HCT116 (cell line): ENCODE measurements at regions not wholly inside any gene's neighbourhood (a gene's known extent, or its start where the extent isn't known, plus 50 kb on each side); places are given as distances from the start of the nearest gene placed in this dataset.

Source experiments
- ATAC-seq: fragments of 200-7000 bp; cut with Tn5 transposase; 2 replicates; pipeline ENCODE4 v1.9.1; 2020; ENCODE audit warnings: mild to moderate bottlenecking, moderate library complexity
- BruUV-seq: library from RNA; stranded (reverse); fragments of 400-500 nt; replicated peaks from 2 replicates; lab custom pipeline; 2021; lab: Mats Ljungman, UMichigan
- CTCF ChIA-PET: fragments of 300-600 bp; sonication (Branson Sonifier 250); formaldehyde crosslinking; loops from one replicate; lab custom pipeline; 2021; ENCODE audit warnings: antibody characterized with exemption; lab: Charles Lee
- POLR2A ChIA-PET: fragments of 300-600, 350-600 bp; sonication (Branson Sonifier 250); formaldehyde crosslinking; loops from one replicate; lab custom pipeline; 2021; ENCODE audit warnings: antibody characterized with exemption; lab: Charles Lee
- RAD21 ChIA-PET, 2 experiments: fragments of 300-600 bp; sonication (Branson Sonifier 250); formaldehyde crosslinking; loops; one replicate each; lab custom pipeline; 2023; ENCODE audit warnings: low total read pairs in 2 of 2; ENCODE audit not compliant: uncharacterized antibody in 2 of 2, unreplicated experiment in 2 of 2, low non-redundant PET in 1 of 2; lab: Charles Lee
- DNase-seq: peaks from one replicate; pipeline ENCODE4 v3.0.0-alpha.2; 2010; ENCODE audit warnings: low read depth, low spot score
- H2AFZ ChIP-seq: fragments of 200-600 bp; shearing (Covaris generic), sonication (generic); 2 replicates; pipeline ENCODE4 v1.6.1; 2017; ENCODE audit warnings: low read depth, mixed run types, mixed read lengths, antibody characterized with exemption, low read length; ENCODE audit not compliant: poor library complexity, severe bottlenecking
- H3K27ac ChIP-seq: 2 replicates; pipeline ENCODE4 v1.5.1; 2012; ENCODE audit warnings: low read depth, low read length
- H3K27me3 ChIP-seq: fragments of 200-600 bp; sonication (generic); 2 replicates; pipeline ENCODE4 v1.6.1; 2016; ENCODE audit warnings: mixed run types, low read length, mixed read lengths; ENCODE audit not compliant: insufficient read depth
- H3K36me3 ChIP-seq, 2 experiments: fragments of 200-500 bp in 1 of 2; fragments of 200-600 bp in 1 of 2; sonication (Bioruptor generic) in 1 of 2; sonication (generic) in 1 of 2; 2 replicates each; pipeline versions ENCODE4 v1.5.1 to v1.6.1; 2014 to 2016; ENCODE audit warnings: low read length in 2 of 2, inconsistent platforms in 1 of 2, mixed read lengths in 1 of 2, mixed run types in 1 of 2; ENCODE audit not compliant: insufficient read depth in 2 of 2, control insufficient read depth in 1 of 2
- H3K4me1 ChIP-seq, 2 experiments: fragments of 200-600 bp in 1 of 2; sonication (generic) in 1 of 2; 2 replicates each; pipeline versions ENCODE4 v1.5.1 to v1.6.1; 2012 to 2017; ENCODE audit warnings: low read length in 2 of 2, inconsistent platforms in 1 of 2, mild to moderate bottlenecking in 1 of 2, mixed read lengths in 1 of 2, mixed run types in 1 of 2, moderate library complexity in 1 of 2; ENCODE audit not compliant: insufficient read depth in 2 of 2, control insufficient read depth in 1 of 2
- H3K4me2 ChIP-seq: fragments of 200-600 bp; sonication (generic); 2 replicates; pipeline ENCODE4 v1.6.1; 2017; ENCODE audit warnings: mixed run types, low read length, mixed read lengths
- H3K4me3 ChIP-seq, 2 experiments: fragments of 200-600 bp in 1 of 2; sonication (generic) in 1 of 2; replicated peaks in 1 of 2; 2 replicates each; pipeline ENCODE4 v1.5.1; 2011 to 2016; ENCODE audit warnings: low read length in 2 of 2, control low read depth in 1 of 2, low read depth in 1 of 2, mild to moderate bottlenecking in 1 of 2, mixed read lengths in 1 of 2, mixed run types in 1 of 2
- H3K79me2 ChIP-seq: fragments of 200-600 bp; sonication (generic); 2 replicates; pipeline ENCODE4 v1.6.1; 2017; ENCODE audit warnings: mild to moderate bottlenecking, mixed run types, low read length, moderate library complexity, mixed read lengths; ENCODE audit not compliant: insufficient read depth
- H3K9ac ChIP-seq: fragments of 200-600 bp; sonication (generic); 2 replicates; pipeline ENCODE4 v1.6.1; 2016; ENCODE audit warnings: low read length, mixed read lengths
- H3K9me2 ChIP-seq: fragments of 200-600 bp; sonication (generic), shearing (Covaris generic); 2 replicates; pipeline ENCODE4 v1.6.1; 2017; ENCODE audit warnings: mixed run types, mild to moderate bottlenecking, moderate library complexity; ENCODE audit not compliant: insufficient read depth
- H3K9me3 ChIP-seq, 2 experiments: fragments of 200-500 bp in 1 of 2; fragments of 200-600 bp in 1 of 2; sonication (Bioruptor generic) in 1 of 2; sonication (generic) in 1 of 2; 2 replicates each; pipeline ENCODE4 v1.6.1; 2014 to 2017; ENCODE audit warnings: low read length in 2 of 2, mixed read lengths in 2 of 2, inconsistent platforms in 1 of 2, low read depth in 1 of 2, mild to moderate bottlenecking in 1 of 2, mixed run types in 1 of 2, moderate library complexity in 1 of 2; ENCODE audit not compliant: control insufficient read depth in 1 of 2, insufficient read depth in 1 of 2
- H4K20me1 ChIP-seq: fragments of 200-600 bp; sonication (generic), shearing (Covaris generic); 2 replicates; pipeline ENCODE4 v1.6.1; 2017; ENCODE audit warnings: mixed run types, mild to moderate bottlenecking, moderate library complexity; ENCODE audit not compliant: insufficient read depth
- EGR1 ChIP-seq: IDR thresholded peaks from 2 replicates; pipeline ENCODE4 v1.6.1; 2012; ENCODE audit warnings: low read depth
- ELF1 ChIP-seq: IDR thresholded peaks from 2 replicates; pipeline ENCODE4 v1.6.1; 2012; ENCODE audit warnings: low read depth, borderline replicate concordance
- EZH2 ChIP-seq: fragments of 200-600 bp; sonication (generic); IDR thresholded peaks from 2 replicates; pipeline ENCODE4 v1.6.1; 2017; ENCODE audit warnings: antibody characterized with exemption, mixed run types
- FOSL1 ChIP-seq: IDR thresholded peaks from 2 replicates; pipeline ENCODE4 v1.6.1; 2012; ENCODE audit warnings: low read depth
- POLR2AphosphoS5 ChIP-seq: IDR thresholded peaks from 2 replicates; pipeline ENCODE4 v1.6.1; 2011; ENCODE audit warnings: mild to moderate bottlenecking, low read depth, low read length, moderate library complexity
- RAD21 ChIP-seq: IDR thresholded peaks from 2 replicates; pipeline ENCODE4 v1.6.1; 2012; ENCODE audit warnings: low read depth, mild to moderate bottlenecking
- SP1 ChIP-seq: IDR thresholded peaks from 2 replicates; pipeline ENCODE4 v1.6.1; 2012; ENCODE audit warnings: low read depth
- YY1 ChIP-seq: IDR thresholded peaks from 2 replicates; pipeline ENCODE4 v1.6.1; 2011; ENCODE audit warnings: low read length, low read depth, moderate library complexity, mild to moderate bottlenecking; ENCODE audit not compliant: insufficient replicate concordance; ENCODE audit errors: extremely low read depth
- ZFX ChIP-seq: fragments of 450-650 bp; IDR thresholded peaks from 2 replicates; pipeline ENCODE4 v1.6.1; 2017
- ZNF274 ChIP-seq: fragments of 200-500 bp; sonication (Bioruptor generic); IDR thresholded peaks from 2 replicates; pipeline ENCODE4 v1.6.1; 2014; ENCODE audit warnings: mild to moderate bottlenecking, low read depth, low read length, inconsistent platforms
- intact Hi-C: fragments of 100-400 bp; cut with micrococcal nuclease; formaldehyde crosslinking; loops from 2 replicates; pipeline ENCODE4 v1.10.0; 2022
- TF ChIP-seq, protein P1 (sequence below): IDR thresholded peaks from 2 replicates; pipeline ENCODE4 v1.6.1; 2012; ENCODE audit warnings: low read depth
- TF ChIP-seq, protein P2 (sequence below): IDR thresholded peaks from 2 replicates; pipeline ENCODE4 v1.6.1; 2011; ENCODE audit warnings: mild to moderate bottlenecking, low read length, moderate library complexity; ENCODE audit not compliant: insufficient replicate concordance; ENCODE audit errors: extremely low read depth
- TF ChIP-seq, protein P3 (sequence below): IDR thresholded peaks from 2 replicates; pipeline ENCODE4 v1.6.1; 2012
- TF ChIP-seq, protein P4 (sequence below), 3 experiments: fragments of 200-600 bp in 1 of 3; sonication (generic) in 1 of 3; IDR thresholded peaks in 2 of 3; conservative IDR thresholded peaks in 1 of 3; 2 replicates each; pipeline ENCODE4 v1.5.1; 2012 to 2017; ENCODE audit warnings: low read depth in 2 of 3, low read length in 2 of 3, antibody characterized with exemption in 1 of 3, borderline replicate concordance in 1 of 3, control low read depth in 1 of 3, mild to moderate bottlenecking in 1 of 3, mixed read lengths in 1 of 3, mixed run types in 1 of 3, moderate library complexity in 1 of 3; ENCODE audit not compliant: insufficient read depth in 1 of 3

DNA sequence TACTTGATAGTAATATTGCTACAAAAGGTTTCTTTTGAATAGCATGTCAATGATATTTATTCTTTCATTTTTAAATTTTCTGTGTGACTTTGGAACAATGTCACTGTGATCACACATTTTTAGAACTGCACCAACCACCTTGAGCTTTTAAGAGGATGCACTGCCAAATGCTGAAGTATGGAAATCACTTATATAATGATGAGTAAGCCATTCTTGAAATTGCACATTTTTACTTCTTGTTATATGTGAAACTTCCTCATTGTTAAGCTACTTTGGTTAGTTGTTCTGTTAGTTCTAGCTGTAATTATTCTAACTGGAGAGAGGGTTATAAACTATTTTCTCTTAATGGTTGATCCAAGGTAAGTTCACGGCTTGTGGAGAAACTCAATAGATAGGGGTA, 547.5 kb downstream of the ZIC1 start:
- H3K9me2 ChIP-seq, result no peaks in the 10 kb centered on the region
- H4K20me1 ChIP-seq, result no peaks in the 10 kb centered on the region
- no peak for DNase-seq
- RAD21 ChIA-PET, result no interaction called here
- TF ChIP-seq, protein P1, sequence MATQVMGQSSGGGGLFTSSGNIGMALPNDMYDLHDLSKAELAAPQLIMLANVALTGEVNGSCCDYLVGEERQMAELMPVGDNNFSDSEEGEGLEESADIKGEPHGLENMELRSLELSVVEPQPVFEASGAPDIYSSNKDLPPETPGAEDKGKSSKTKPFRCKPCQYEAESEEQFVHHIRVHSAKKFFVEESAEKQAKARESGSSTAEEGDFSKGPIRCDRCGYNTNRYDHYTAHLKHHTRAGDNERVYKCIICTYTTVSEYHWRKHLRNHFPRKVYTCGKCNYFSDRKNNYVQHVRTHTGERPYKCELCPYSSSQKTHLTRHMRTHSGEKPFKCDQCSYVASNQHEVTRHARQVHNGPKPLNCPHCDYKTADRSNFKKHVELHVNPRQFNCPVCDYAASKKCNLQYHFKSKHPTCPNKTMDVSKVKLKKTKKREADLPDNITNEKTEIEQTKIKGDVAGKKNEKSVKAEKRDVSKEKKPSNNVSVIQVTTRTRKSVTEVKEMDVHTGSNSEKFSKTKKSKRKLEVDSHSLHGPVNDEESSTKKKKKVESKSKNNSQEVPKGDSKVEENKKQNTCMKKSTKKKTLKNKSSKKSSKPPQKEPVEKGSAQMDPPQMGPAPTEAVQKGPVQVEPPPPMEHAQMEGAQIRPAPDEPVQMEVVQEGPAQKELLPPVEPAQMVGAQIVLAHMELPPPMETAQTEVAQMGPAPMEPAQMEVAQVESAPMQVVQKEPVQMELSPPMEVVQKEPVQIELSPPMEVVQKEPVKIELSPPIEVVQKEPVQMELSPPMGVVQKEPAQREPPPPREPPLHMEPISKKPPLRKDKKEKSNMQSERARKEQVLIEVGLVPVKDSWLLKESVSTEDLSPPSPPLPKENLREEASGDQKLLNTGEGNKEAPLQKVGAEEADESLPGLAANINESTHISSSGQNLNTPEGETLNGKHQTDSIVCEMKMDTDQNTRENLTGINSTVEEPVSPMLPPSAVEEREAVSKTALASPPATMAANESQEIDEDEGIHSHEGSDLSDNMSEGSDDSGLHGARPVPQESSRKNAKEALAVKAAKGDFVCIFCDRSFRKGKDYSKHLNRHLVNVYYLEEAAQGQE, result no peak
- TF ChIP-seq, protein P2, sequence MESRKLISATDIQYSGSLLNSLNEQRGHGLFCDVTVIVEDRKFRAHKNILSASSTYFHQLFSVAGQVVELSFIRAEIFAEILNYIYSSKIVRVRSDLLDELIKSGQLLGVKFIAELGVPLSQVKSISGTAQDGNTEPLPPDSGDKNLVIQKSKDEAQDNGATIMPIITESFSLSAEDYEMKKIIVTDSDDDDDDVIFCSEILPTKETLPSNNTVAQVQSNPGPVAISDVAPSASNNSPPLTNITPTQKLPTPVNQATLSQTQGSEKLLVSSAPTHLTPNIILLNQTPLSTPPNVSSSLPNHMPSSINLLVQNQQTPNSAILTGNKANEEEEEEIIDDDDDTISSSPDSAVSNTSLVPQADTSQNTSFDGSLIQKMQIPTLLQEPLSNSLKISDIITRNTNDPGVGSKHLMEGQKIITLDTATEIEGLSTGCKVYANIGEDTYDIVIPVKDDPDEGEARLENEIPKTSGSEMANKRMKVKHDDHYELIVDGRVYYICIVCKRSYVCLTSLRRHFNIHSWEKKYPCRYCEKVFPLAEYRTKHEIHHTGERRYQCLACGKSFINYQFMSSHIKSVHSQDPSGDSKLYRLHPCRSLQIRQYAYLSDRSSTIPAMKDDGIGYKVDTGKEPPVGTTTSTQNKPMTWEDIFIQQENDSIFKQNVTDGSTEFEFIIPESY, result no peak
- H3K9me3 ChIP-seq, result no peaks in the 10 kb centered on the region
- ATAC-seq, result no peak
- POLR2A ChIA-PET, result no interaction called here
- no peak overlapping the region for H3K9ac ChIP-seq
- no peaks in the 10 kb centered on the region for H3K4me1 ChIP-seq
- no peaks in the 10 kb centered on the region for H3K27me3 ChIP-seq
- no TSS peak for BruUV-seq
- no peak overlapping the region for H3K27ac ChIP-seq
- H3K79me2 ChIP-seq, result no peaks in the 10 kb centered on the region
- CTCF ChIA-PET, result no interaction called here
- intact Hi-C loops, result no loop called here
- no peak overlapping the region for H3K4me3 ChIP-seq
- no peak overlapping the region for H2AFZ ChIP-seq
- no peaks in the 10 kb centered on the region for H3K36me3 ChIP-seq
- H3K4me2 ChIP-seq, result no peak overlapping the region

DNA sequence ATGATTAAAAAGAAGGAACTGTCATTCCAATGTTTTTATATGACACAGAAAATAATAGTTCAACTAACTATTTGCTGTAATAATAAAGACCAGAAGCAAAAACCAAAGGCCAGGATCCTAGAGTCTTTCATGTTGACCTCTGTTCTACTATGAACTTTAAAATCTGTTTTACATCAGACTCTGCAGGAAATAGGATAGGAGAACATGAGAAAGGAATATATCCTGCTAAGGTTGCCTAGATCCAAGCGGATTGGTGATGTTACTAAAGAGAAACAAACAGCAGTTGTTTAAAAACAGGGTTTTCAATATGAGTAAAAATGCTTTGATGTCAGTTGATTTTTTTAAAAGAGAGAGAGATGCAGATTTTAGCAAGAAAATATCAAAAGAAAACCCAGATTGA, 549.6 kb downstream of the ZIC1 start:
- H3K27me3 ChIP-seq, result no peaks in the 10 kb centered on the region
- H3K9ac ChIP-seq, result no peak overlapping the region
- H3K4me2 ChIP-seq, result no peak overlapping the region
- H2AFZ ChIP-seq, result no peak overlapping the region
- no peak overlapping the region for H3K4me3 ChIP-seq
- no peaks in the 10 kb centered on the region for H3K9me2 ChIP-seq
- no peaks in the 10 kb centered on the region for H4K20me1 ChIP-seq
- ATAC-seq, result no peak
- no TSS peak for BruUV-seq
- no peaks in the 10 kb centered on the region for H3K36me3 ChIP-seq
- H3K4me1 ChIP-seq, result no peaks in the 10 kb centered on the region
- intact Hi-C loops, result no loop called here
- DNase-seq, result no peak
- CTCF ChIA-PET, result no interaction called here
- H3K27ac ChIP-seq, result no peak overlapping the region
- RAD21 ChIA-PET, result no interaction called here
- POLR2A ChIA-PET, result no interaction called here
- no peaks in the 10 kb centered on the region for H3K79me2 ChIP-seq
- H3K9me3 ChIP-seq, result no peaks in the 10 kb centered on the region
- TF ChIP-seq, protein P3, sequence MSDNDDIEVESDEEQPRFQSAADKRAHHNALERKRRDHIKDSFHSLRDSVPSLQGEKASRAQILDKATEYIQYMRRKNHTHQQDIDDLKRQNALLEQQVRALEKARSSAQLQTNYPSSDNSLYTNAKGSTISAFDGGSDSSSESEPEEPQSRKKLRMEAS, result no peak
- TF ChIP-seq RAD21 (no peak), FOSL1 (no peak), EGR1 (no peak), ELF1 (no peak), EZH2 (no peak), SP1 (no peak), ZNF274 (no peak), YY1 (no peak), POLR2AphosphoS5 (no peak), ZFX (no peak)
- TF ChIP-seq, protein P4, sequence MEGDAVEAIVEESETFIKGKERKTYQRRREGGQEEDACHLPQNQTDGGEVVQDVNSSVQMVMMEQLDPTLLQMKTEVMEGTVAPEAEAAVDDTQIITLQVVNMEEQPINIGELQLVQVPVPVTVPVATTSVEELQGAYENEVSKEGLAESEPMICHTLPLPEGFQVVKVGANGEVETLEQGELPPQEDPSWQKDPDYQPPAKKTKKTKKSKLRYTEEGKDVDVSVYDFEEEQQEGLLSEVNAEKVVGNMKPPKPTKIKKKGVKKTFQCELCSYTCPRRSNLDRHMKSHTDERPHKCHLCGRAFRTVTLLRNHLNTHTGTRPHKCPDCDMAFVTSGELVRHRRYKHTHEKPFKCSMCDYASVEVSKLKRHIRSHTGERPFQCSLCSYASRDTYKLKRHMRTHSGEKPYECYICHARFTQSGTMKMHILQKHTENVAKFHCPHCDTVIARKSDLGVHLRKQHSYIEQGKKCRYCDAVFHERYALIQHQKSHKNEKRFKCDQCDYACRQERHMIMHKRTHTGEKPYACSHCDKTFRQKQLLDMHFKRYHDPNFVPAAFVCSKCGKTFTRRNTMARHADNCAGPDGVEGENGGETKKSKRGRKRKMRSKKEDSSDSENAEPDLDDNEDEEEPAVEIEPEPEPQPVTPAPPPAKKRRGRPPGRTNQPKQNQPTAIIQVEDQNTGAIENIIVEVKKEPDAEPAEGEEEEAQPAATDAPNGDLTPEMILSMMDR (IDR thresholded peaks at IDR 0.05 in 2 of 3, conservative IDR thresholded peaks at IDR 0.05 in 1 of 3; ENCODE audit: borderline replicate concordance in 1 of 3, insufficient read depth in 1 of 3, low read depth in 2 of 3, low read length in 2 of 3), result no peak
